ENCODE measurements at regions not wholly inside any gene's neighbourhood (a gene's known extent, or its start where the extent isn't known, plus 50 kb on each side); places are given as distances from the start of the nearest gene placed in this dataset.

DNA sequence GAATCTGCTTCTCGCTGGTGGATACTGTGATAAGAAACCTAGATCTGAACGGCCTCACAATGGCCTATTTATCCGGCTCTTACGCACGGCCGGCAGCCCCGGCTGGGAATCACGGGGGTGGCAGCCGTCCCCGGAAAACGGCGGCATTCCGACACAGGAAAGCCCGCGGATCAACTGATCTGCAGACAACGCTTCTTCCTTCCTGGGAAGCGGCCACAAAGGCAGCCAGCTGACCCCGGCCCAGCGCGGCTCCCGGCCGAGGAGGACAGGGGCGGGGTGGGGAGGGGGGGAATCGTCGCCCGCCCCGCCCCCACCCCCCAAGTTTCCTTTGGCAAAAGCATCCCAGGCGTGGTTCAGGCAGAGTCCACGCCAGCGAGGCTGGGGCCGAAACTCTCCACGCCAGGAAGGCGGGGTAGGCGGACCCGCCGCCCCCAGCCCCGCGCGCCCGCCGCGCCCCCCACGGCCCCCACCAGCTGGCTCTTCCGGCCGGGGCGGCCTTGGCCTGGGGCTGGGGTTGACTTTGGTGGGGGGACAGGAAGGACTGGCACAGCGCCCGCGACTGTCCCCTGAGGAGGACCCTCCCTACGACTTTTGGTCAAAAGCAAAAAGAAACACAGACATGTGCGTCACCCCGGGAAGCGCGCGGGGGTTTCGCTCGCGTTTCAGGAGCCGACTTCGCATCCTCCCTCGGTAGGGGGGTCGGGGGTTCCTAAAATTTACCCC lies 247.7 kb upstream of the ANKRD55 start:
- peak; percentile 43 to 71 for DNase-seq (ENCODE audit: low read depth in 2 of 2)
- TF ChIP-seq, protein P1, sequence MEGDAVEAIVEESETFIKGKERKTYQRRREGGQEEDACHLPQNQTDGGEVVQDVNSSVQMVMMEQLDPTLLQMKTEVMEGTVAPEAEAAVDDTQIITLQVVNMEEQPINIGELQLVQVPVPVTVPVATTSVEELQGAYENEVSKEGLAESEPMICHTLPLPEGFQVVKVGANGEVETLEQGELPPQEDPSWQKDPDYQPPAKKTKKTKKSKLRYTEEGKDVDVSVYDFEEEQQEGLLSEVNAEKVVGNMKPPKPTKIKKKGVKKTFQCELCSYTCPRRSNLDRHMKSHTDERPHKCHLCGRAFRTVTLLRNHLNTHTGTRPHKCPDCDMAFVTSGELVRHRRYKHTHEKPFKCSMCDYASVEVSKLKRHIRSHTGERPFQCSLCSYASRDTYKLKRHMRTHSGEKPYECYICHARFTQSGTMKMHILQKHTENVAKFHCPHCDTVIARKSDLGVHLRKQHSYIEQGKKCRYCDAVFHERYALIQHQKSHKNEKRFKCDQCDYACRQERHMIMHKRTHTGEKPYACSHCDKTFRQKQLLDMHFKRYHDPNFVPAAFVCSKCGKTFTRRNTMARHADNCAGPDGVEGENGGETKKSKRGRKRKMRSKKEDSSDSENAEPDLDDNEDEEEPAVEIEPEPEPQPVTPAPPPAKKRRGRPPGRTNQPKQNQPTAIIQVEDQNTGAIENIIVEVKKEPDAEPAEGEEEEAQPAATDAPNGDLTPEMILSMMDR (IDR thresholded peaks at IDR 0.05; ENCODE audit: low read depth, low read length), result no peak
- H3K4me3 ChIP-seq (replicated peaks in 1 of 2; ENCODE audit: low read depth in 2 of 2, low read length in 2 of 2), result peak overlapping the region; percentile 58 to 61

DNA sequence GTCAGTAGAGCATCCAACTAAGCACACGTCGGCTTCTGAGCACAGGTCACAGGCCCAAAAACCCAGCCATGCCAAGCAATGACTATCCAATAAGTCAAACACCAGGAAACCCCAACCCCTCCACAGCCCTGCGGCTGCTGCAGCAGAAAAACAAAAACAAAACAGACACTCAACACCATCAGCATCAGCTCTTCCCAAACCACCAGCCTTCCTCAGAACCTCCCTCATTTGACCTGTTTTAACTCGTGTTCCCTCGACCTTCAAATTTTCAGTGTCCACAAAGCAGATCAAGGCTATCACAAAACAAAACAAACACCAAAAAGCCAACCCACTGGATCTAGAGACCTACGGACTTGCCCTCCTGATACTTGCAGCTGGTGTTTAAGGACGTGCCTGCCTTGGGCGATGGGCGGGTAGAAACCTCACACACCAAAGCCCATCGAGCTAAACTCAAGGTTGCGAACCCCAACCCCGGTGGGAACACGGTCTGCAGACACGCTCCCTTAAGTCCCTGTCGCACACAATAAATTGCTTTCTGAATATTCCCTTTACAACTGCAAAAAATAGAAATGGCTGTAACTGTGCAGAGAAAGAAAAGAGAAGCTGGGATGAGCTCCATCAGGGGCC lies 247.1 kb upstream of the ANKRD55 start:
- peak overlapping the region; percentile 58 to 61 for H3K4me3 ChIP-seq (replicated peaks in 1 of 2; ENCODE audit: low read depth in 2 of 2, low read length in 2 of 2)
- peak; percentile 4 to 10 for DNase-seq (ENCODE audit: low read depth in 2 of 2)

GRCh38 chr5:56479696-56480077 lies 246.6 kb upstream of the ANKRD55 start:
- DNase-seq (ENCODE audit: low read depth in 2 of 2), result no peak
- TF ChIP-seq, protein P1 (IDR thresholded peaks at IDR 0.05; ENCODE audit: low read depth, low read length), result no peak
- no peak overlapping the region for H3K4me3 ChIP-seq (replicated peaks in 1 of 2; ENCODE audit: low read depth in 2 of 2, low read length in 2 of 2)

More for the DNA sequence above, 247.1 kb upstream of the ANKRD55 start:
- TF ChIP-seq, protein P1 (IDR thresholded peaks at IDR 0.05; ENCODE audit: low read depth, low read length), result no peak

DNA sequence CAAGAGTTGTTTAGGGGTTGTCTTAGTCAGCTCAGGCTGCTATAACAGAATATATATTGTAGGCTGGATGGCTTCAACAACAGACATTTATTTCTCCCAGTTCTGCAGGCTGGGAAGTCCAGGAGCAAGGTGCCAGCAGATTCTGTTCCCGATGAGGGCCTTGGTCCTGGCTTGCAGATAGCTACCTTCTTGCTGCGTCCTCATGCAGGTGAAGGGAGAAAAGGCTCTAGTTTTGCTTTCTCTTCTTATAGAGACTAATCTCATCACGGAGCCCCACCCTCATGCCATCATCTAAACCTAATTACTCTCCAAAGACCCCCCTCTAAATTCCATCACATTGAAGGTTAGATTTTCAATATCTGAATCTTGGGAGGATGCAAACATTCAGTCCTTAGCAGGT lies 246.0 kb upstream of the ANKRD55 start:
- H3K4me3 ChIP-seq (replicated peaks in 1 of 2; ENCODE audit: low read depth in 2 of 2, low read length in 2 of 2), result no peak overlapping the region
- TF ChIP-seq, protein P1 (IDR thresholded peaks at IDR 0.05; ENCODE audit: low read depth, low read length), result no peak
- no peak for DNase-seq (ENCODE audit: low read depth in 2 of 2)

- TF ChIP-seq, protein P1 (IDR thresholded peaks at IDR 0.05; ENCODE audit: low read depth, low read length), result no peak
- DNase-seq (ENCODE audit: low read depth in 2 of 2), result no peak
- no peak overlapping the region for H3K4me3 ChIP-seq (replicated peaks in 1 of 2; ENCODE audit: low read depth in 2 of 2, low read length in 2 of 2)
Measured at GRCh38 chr5:56478062-56478461, 244.9 kb upstream of the ANKRD55 start.

GRCh38 chr5:56476487-56476856 lies 243.3 kb upstream of the ANKRD55 start:
- TF ChIP-seq, protein P1 (IDR thresholded peaks at IDR 0.05; ENCODE audit: low read depth, low read length), result no peak
- no peak for DNase-seq (ENCODE audit: low read depth in 2 of 2)
- no peak overlapping the region for H3K4me3 ChIP-seq (replicated peaks in 1 of 2; ENCODE audit: low read depth in 2 of 2, low read length in 2 of 2)
